K562 (cell line): ENCODE measurements at regions not wholly inside any gene's neighbourhood (a gene's known extent, or its start where the extent isn't known, plus 50 kb on each side); places are given as distances from the start of the nearest gene placed in this dataset.

Experiments
- EP300 ChIP-seq: IDR thresholded peaks from 2 replicates; pipeline ENCODE4 v1.6.1; 2012; ENCODE audit warnings: low read length, improper control_type of control experiment
- IRF2 ChIP-seq: sonication (generic); formaldehyde crosslinking; IDR thresholded peaks from 2 replicates; pipeline ENCODE4 v1.8.1; 2022; ENCODE audit warnings: mild to moderate bottlenecking, missing genetic modification reagents
- NFYB ChIP-seq: IDR thresholded peaks from 2 replicates; pipeline ENCODE4 v1.6.1; 2011; ENCODE audit warnings: mild to moderate bottlenecking, moderate library complexity; ENCODE audit not compliant: insufficient read length; ENCODE audit errors: extremely low read depth
- PPARD ChIP-seq: fragments of 250-450 bp; sonication (Bioruptor Pico); IDR thresholded peaks from 2 replicates; pipeline ENCODE4 v1.8.0; 2022; ENCODE audit warnings: inconsistent platforms, mild to moderate bottlenecking, moderate library complexity
- SMARCB1 ChIP-seq: IDR thresholded peaks from 2 replicates; pipeline ENCODE4 v1.6.1; 2011; ENCODE audit warnings: improper control_type of control experiment, low read depth; ENCODE audit not compliant: insufficient read length
- SPI1 ChIP-seq: IDR thresholded peaks from 2 replicates; pipeline ENCODE4 v1.6.1; 2011; ENCODE audit warnings: low read depth, low read length, control low read depth, borderline replicate concordance
- TAF15 ChIP-seq: fragments of 200-400 bp; formaldehyde crosslinking; IDR thresholded peaks from 2 replicates; pipeline ENCODE4 v1.6.1; 2017; ENCODE audit warnings: mild to moderate bottlenecking, low read depth, low read length, moderate library complexity
- ZBTB8A ChIP-seq: fragments of 450-650 bp; IDR thresholded peaks from 2 replicates; pipeline ENCODE4 v1.6.1; 2018; ENCODE audit warnings: mild to moderate bottlenecking, moderate library complexity; ENCODE audit not compliant: partially characterized antibody
- ZSCAN29 ChIP-seq: fragments of 450-650 bp; IDR thresholded peaks from 2 replicates; pipeline ENCODE4 v1.6.1; 2017
- TF ChIP-seq, protein P1 (sequence below), 3 experiments: IDR thresholded peaks in 2 of 3; conservative IDR thresholded peaks in 1 of 3; 2 replicates each; pipeline ENCODE4 v1.5.1; 2011 to 2012; ENCODE audit warnings: low read length in 3 of 3, mild to moderate bottlenecking in 3 of 3, control low read depth in 2 of 3, improper control_type of control experiment in 1 of 3, inconsistent platforms in 1 of 3, low read depth in 1 of 3, mixed read lengths in 1 of 3, moderate library complexity in 1 of 3; ENCODE audit not compliant: insufficient read depth in 2 of 3
- TF ChIP-seq, protein P2 (sequence below), 2 experiments: IDR thresholded peaks; 2 replicates each; pipeline ENCODE4 v1.6.1; 2012; ENCODE audit warnings: improper control_type of control experiment in 2 of 2, low read depth in 2 of 2, low read length in 2 of 2, borderline replicate concordance in 1 of 2
- TF ChIP-seq, protein P3 (sequence below), 2 experiments: fragments of 450-650 bp; formaldehyde crosslinking in 1 of 2; IDR thresholded peaks; 2 replicates each; pipeline versions ENCODE4 v1.4.0 to v1.6.1; 2014 to 2020; ENCODE audit warnings: mild to moderate bottlenecking in 2 of 2, borderline replicate concordance in 1 of 2, low read depth in 1 of 2

DNA sequence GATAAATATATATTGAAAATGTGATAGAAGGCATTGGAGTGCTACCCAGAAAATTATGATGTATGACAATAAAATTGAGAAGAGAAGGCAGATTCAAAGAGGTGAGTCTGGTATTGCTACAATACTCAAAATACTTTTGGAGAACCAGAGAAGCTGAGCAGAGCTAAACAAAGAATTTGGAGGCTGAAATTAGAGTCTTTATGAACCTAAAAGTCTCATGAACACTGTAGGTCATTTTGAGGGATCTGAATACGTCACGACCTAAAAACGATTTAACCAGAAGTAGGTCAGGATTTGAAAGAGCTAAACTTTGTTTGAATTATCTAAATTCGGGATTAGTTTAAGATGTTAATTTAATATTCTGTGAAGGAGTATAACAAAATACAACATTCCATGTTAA, 182.4 kb upstream of the CDH9 start:
- no peak for TF ChIP-seq SMARCB1
- no peak for TF ChIP-seq NFYB
- TF ChIP-seq, protein P1, sequence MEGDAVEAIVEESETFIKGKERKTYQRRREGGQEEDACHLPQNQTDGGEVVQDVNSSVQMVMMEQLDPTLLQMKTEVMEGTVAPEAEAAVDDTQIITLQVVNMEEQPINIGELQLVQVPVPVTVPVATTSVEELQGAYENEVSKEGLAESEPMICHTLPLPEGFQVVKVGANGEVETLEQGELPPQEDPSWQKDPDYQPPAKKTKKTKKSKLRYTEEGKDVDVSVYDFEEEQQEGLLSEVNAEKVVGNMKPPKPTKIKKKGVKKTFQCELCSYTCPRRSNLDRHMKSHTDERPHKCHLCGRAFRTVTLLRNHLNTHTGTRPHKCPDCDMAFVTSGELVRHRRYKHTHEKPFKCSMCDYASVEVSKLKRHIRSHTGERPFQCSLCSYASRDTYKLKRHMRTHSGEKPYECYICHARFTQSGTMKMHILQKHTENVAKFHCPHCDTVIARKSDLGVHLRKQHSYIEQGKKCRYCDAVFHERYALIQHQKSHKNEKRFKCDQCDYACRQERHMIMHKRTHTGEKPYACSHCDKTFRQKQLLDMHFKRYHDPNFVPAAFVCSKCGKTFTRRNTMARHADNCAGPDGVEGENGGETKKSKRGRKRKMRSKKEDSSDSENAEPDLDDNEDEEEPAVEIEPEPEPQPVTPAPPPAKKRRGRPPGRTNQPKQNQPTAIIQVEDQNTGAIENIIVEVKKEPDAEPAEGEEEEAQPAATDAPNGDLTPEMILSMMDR (IDR thresholded peaks at IDR 0.05 in 2 of 3, conservative IDR thresholded peaks at IDR 0.05 in 1 of 3; ENCODE audit: insufficient read depth in 2 of 3, low read depth in 1 of 3, low read length in 3 of 3) = no peak
- no peak for TF ChIP-seq TAF15
- TF ChIP-seq, protein P2, sequence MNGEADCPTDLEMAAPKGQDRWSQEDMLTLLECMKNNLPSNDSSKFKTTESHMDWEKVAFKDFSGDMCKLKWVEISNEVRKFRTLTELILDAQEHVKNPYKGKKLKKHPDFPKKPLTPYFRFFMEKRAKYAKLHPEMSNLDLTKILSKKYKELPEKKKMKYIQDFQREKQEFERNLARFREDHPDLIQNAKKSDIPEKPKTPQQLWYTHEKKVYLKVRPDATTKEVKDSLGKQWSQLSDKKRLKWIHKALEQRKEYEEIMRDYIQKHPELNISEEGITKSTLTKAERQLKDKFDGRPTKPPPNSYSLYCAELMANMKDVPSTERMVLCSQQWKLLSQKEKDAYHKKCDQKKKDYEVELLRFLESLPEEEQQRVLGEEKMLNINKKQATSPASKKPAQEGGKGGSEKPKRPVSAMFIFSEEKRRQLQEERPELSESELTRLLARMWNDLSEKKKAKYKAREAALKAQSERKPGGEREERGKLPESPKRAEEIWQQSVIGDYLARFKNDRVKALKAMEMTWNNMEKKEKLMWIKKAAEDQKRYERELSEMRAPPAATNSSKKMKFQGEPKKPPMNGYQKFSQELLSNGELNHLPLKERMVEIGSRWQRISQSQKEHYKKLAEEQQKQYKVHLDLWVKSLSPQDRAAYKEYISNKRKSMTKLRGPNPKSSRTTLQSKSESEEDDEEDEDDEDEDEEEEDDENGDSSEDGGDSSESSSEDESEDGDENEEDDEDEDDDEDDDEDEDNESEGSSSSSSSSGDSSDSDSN (IDR thresholded peaks at IDR 0.05; ENCODE audit: borderline replicate concordance in 1 of 2, low read depth in 2 of 2, low read length in 2 of 2) = no peak
- no peak for TF ChIP-seq PPARD (CRISPR knock-in tag)
- no peak for TF ChIP-seq ZBTB8A
- no peak for TF ChIP-seq EP300
- TF ChIP-seq ZSCAN29 = no peak
- TF ChIP-seq, protein P3, sequence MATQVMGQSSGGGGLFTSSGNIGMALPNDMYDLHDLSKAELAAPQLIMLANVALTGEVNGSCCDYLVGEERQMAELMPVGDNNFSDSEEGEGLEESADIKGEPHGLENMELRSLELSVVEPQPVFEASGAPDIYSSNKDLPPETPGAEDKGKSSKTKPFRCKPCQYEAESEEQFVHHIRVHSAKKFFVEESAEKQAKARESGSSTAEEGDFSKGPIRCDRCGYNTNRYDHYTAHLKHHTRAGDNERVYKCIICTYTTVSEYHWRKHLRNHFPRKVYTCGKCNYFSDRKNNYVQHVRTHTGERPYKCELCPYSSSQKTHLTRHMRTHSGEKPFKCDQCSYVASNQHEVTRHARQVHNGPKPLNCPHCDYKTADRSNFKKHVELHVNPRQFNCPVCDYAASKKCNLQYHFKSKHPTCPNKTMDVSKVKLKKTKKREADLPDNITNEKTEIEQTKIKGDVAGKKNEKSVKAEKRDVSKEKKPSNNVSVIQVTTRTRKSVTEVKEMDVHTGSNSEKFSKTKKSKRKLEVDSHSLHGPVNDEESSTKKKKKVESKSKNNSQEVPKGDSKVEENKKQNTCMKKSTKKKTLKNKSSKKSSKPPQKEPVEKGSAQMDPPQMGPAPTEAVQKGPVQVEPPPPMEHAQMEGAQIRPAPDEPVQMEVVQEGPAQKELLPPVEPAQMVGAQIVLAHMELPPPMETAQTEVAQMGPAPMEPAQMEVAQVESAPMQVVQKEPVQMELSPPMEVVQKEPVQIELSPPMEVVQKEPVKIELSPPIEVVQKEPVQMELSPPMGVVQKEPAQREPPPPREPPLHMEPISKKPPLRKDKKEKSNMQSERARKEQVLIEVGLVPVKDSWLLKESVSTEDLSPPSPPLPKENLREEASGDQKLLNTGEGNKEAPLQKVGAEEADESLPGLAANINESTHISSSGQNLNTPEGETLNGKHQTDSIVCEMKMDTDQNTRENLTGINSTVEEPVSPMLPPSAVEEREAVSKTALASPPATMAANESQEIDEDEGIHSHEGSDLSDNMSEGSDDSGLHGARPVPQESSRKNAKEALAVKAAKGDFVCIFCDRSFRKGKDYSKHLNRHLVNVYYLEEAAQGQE (IDR thresholded peaks at IDR 0.05; ENCODE audit: borderline replicate concordance) = no peak
- TF ChIP-seq, protein P3 (CRISPR knock-in tag; IDR thresholded peaks at IDR 0.05; ENCODE audit: low read depth) = no peak
- TF ChIP-seq SPI1 = no peak
- TF ChIP-seq IRF2 (CRISPR knock-in tag) = no peak
